AG20443 (cell line): ENCODE measurements at regions not wholly inside any gene's neighbourhood (a gene's known extent, or its start where the extent isn't known, plus 50 kb on each side); places are given as distances from the start of the nearest gene placed in this dataset.

ENCODE experiments used
- DNase-seq: peaks from one replicate; pipeline ENCODE4 v3.0.0; 2012; ENCODE audit warnings: low spot score, mixed read lengths

DNA sequence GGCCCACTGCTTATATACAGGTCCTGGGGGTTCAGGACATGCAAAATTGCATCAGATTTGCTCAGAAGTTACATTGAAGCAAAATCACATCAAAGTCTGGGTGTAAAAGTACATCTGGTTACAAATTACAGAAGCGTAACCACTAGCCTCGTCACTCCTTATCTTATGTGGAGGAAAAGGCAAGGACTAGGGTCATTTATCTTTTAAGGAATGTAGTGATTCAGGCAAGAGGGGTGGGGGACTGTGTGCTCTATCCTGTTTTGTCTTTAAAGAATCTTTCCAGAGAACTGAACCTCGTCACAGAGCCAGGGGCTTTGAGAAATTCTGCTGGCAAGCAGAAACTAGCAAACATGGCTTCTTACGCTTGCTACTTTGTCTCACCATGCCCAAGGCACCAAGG is 61.1 kb upstream of the RAB4A start:
- DNase-seq: no peak

GRCh38 chr1:229210844-229211243 is 60.1 kb upstream of the RAB4A start:
- no peak for DNase-seq

DNA sequence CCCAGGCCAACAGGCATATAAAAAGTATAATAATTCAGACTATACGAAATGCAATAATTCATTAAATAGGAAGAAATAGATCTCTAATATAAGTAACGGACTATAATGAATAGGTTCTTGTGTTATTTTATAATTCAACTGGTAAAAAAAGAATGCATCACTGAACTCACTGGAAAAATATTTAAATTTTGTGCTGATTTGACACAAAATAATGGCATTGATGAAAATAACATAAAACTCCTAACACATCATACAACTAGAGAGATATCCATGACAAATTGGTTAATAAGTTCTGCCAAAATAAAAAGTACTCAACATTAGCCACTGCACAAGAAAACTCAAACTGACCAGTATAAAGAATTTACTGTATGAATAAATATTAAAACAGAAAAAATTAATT is 57.1 kb upstream of the RAB4A start:
- no peak for DNase-seq

DNA sequence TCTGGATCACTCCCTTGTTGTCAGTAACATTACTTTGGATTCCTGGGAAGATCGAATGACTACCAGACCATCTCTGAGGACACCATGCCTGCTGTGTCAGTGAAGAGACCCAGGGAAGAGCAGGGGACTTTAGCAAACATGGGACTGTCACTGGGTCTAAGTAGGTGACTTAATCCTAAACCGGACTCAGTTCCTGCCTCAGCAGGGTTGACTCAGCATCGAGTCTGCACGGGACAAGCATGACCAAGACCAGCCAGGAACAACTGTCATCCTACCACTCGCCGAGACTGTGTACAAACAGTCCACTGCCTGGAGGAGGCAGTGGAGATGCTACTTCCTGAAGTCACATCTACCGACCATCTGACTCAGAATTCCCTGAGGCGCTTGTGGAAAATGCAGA is 53.2 kb upstream of the RAB4A start:
- no peak for DNase-seq

DNA sequence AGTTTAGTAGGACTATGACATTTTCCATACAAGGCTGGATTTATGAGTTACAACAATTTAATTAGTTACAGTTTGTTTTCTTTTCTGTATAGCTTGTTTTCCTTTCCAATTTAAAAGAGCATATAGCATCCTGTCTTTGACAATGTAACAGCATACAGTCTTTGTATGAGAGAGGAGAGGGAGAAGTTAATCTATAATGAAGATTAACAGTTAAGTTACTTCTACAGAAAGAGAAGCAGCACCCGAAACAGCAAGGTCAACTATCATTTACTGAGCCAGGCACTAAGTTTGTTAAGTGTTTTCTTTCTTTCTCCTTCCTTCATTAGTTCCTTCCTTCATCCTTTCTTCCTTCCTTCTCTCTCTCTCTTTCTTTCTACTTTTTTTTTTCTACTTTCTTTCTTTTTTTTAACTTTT is 52.3 kb upstream of the RAB4A start:
- no peak for DNase-seq

- no peak for DNase-seq
Observed at GRCh38 chr1:229220163-229220846, 50.6 kb upstream of the RAB4A start.

DNA sequence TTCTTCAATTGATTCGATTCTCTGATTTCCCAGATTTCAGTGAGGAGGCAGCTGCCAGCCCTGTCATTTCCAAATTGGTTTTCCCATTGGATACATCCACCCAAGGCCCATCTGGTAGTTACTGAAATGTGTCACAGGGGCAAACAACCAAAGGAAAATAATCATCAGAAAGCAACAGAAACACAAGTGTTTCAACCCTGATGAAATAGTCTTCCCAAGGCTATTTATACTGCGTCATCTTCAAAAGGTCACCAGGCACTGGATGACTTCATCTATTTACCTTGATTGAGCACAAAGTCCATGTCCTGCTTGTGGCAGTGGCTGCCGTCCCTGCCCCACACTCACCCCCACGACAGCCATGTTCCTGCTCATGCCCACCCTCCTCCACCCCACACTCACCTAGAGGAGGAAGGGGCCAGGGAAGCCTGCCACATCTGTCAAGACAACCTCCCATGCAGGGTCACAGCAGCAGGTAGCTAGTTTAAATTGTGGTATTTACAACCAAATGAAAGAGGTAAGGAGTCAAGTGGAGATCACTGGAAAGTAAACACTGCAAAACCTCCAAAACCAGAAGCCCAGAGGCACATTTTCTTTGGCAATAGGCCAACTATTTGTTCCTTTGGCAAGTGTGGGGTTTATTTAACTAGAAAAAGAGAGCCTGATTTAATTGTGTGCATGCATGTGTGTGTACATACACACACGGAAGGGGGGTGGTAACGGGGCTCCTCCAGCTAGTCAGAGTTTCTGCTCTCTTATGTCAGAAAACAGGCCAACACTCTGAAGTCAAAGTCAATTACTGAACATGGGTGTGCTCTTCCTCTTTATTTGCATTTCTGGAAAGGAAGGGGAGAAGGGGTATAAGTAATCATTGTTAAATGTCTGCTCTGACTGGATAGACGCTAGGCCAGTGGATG is 49.5 kb upstream of the RAB4A start:
- no peak for DNase-seq
